Neural cell (in vitro differentiated cells): ENCODE measurements at regions not wholly inside any gene's neighbourhood (a gene's known extent, or its start where the extent isn't known, plus 50 kb on each side); places are given as distances from the start of the nearest gene placed in this dataset.

Experiments used
- H2AFZ ChIP-seq: fragments of 200-600, 300-800 bp; sonication (generic), shearing (Covaris generic); 2 replicates; pipeline ENCODE4 v1.6.0; 2014; ENCODE audit warnings: low read depth, mild to moderate bottlenecking, antibody characterized with exemption, low read length, moderate library complexity
- H3F3A ChIP-seq: fragments of 200-600 bp; shearing (Covaris generic); 2 replicates; pipeline ENCODE4 v1.6.1; 2016; ENCODE audit warnings: mild to moderate bottlenecking, moderate library complexity, mixed read lengths, antibody characterized with exemption, low read length; ENCODE audit not compliant: insufficient read depth, poor library complexity, severe bottlenecking
- H3K27ac ChIP-seq: fragments of 200-600, 300-800 bp; sonication (generic), shearing (Covaris generic); 2 replicates; pipeline ENCODE4 v1.5.1; 2014; ENCODE audit warnings: mild to moderate bottlenecking, low read length, moderate library complexity
- H3K27me3 ChIP-seq: fragments of 300-800, 200-600 bp; sonication (generic), shearing (Covaris generic); 2 replicates; pipeline ENCODE4 v1.6.0; 2014; ENCODE audit warnings: mild to moderate bottlenecking, low read depth, low read length, moderate library complexity; ENCODE audit not compliant: insufficient read depth
- H3K36me3 ChIP-seq: fragments of 300-800, 200-600 bp; sonication (generic), shearing (Covaris generic); 2 replicates; pipeline ENCODE4 v1.5.1; 2014; ENCODE audit warnings: mild to moderate bottlenecking, antibody characterized with exemption, low read length, moderate library complexity; ENCODE audit not compliant: insufficient read depth
- H3K4me2 ChIP-seq: fragments of 300-800, 200-600 bp; sonication (generic), shearing (Covaris generic); 2 replicates; pipeline ENCODE4 v1.6.0; 2014; ENCODE audit warnings: mild to moderate bottlenecking, low read length
- H3K4me3 ChIP-seq: fragments of 300-800, 200-600 bp; sonication (generic), shearing (Covaris generic); 2 replicates; pipeline ENCODE4 v1.5.1; 2014; ENCODE audit warnings: mild to moderate bottlenecking, low read length, moderate library complexity
- H3K79me2 ChIP-seq: fragments of 200-600 bp; shearing (Covaris generic); replicated peaks from 2 replicates; pipeline ENCODE4 v1.6.0; 2014; ENCODE audit warnings: mild to moderate bottlenecking, low read length, moderate library complexity; ENCODE audit not compliant: insufficient read depth
- H3K9ac ChIP-seq: fragments of 300-800, 200-600 bp; sonication (generic), shearing (Covaris generic); 2 replicates; pipeline ENCODE4 v1.6.1; 2016; ENCODE audit warnings: mild to moderate bottlenecking, low read length, mixed read lengths
- H3K9me2 ChIP-seq: fragments of 200-600 bp; shearing (Covaris generic); 2 replicates; pipeline ENCODE4 v1.6.1; 2016; ENCODE audit warnings: mild to moderate bottlenecking, low read length, mixed read lengths; ENCODE audit not compliant: insufficient read depth
- H3K9me3 ChIP-seq: fragments of 200-600, 300-800 bp; sonication (generic), shearing (Covaris generic); 2 replicates; pipeline ENCODE4 v1.6.1; 2016; ENCODE audit warnings: mild to moderate bottlenecking, mixed run types, low read length, moderate library complexity, mixed read lengths
- H4K20me1 ChIP-seq: fragments of 200-600 bp; shearing (Covaris generic); 2 replicates; pipeline ENCODE4 v1.6.1; 2016; ENCODE audit warnings: mild to moderate bottlenecking, mixed run types; ENCODE audit not compliant: insufficient read depth
- CTCF ChIP-seq: fragments of 450-650 bp; IDR thresholded peaks from 2 replicates; pipeline ENCODE4 v1.5.1; 2014; ENCODE audit warnings: antibody characterized with exemption, mild to moderate bottlenecking, moderate library complexity; ENCODE audit not compliant: poor library complexity, severe bottlenecking
- EP300 ChIP-seq: fragments of 450-650 bp; conservative IDR thresholded peaks from 2 replicates; pipeline ENCODE4 v1.6.1; 2014; ENCODE audit warnings: antibody characterized with exemption, mild to moderate bottlenecking, moderate library complexity; ENCODE audit not compliant: poor library complexity, severe bottlenecking
- EZH2 ChIP-seq: fragments of 200-600, 300-800 bp; shearing (Covaris generic), sonication (generic); IDR thresholded peaks from 2 replicates; pipeline ENCODE4 v1.6.1; 2014; ENCODE audit warnings: antibody characterized with exemption, low read length, borderline replicate concordance, mild to moderate bottlenecking; ENCODE audit not compliant: insufficient read depth, poor library complexity, severe bottlenecking
- MXI1 ChIP-seq: fragments of 450-650 bp; conservative IDR thresholded peaks from 2 replicates; pipeline ENCODE4 v1.6.1; 2014; ENCODE audit warnings: antibody characterized with exemption, mild to moderate bottlenecking; ENCODE audit not compliant: poor library complexity, severe bottlenecking
- POLR2AphosphoS5 ChIP-seq: IDR thresholded peaks from 2 replicates; pipeline ENCODE4 v1.6.1; 2012
- RAD21 ChIP-seq: fragments of 450-650 bp; conservative IDR thresholded peaks from 2 replicates; pipeline ENCODE4 v1.6.1; 2014; ENCODE audit warnings: antibody characterized with exemption, mild to moderate bottlenecking, moderate library complexity
- REST ChIP-seq: IDR thresholded peaks from 2 replicates; pipeline ENCODE4 v1.6.1; 2012; ENCODE audit warnings: borderline replicate concordance
- SMC3 ChIP-seq: fragments of 450-650 bp; conservative IDR thresholded peaks from 2 replicates; pipeline ENCODE4 v1.6.1; 2014; ENCODE audit warnings: antibody characterized with exemption, mild to moderate bottlenecking, moderate library complexity; ENCODE audit not compliant: poor library complexity
- TAF1 ChIP-seq: IDR thresholded peaks from 2 replicates; pipeline ENCODE4 v1.6.1; 2012; ENCODE audit warnings: low read depth

DNA sequence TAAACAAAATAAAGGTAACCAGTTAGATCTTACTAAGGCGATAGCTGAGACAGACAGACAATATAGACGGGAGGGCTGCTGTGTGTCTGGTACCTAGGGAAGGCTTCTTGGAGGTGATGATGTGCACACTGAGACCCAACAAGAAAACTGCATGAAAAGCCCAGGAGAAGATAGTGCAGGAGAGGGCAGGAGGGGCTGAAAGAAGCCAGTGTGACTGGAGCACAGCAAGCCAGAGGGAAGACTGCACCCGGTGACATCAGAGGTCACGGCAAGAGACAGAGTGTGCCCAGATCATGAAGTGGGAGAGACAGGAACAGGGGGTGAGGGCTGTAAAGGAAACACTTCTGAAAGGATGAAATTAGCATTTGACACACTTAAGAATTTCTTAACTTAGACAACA lies 266.3 kb downstream of the BRD1 start (continued):
- TF ChIP-seq REST = no peak
- TF ChIP-seq RAD21 = no peak

- H3K79me2 ChIP-seq = no peaks in the 10 kb centered on the region
- H3K9me3 ChIP-seq = no peaks in the 10 kb centered on the region
- no peaks in the 10 kb centered on the region for H3K36me3 ChIP-seq
- H3K4me3 ChIP-seq = no peak overlapping the region
- no peak overlapping the region for H3K27ac ChIP-seq
- H3F3A ChIP-seq = no peaks in the 10 kb centered on the region
- no peak overlapping the region for H2AFZ ChIP-seq
- H3K9ac ChIP-seq = no peak overlapping the region
- H3K9me2 ChIP-seq = no peaks in the 10 kb centered on the region
- TF ChIP-seq CTCF (no peak), SMC3 (no peak), EZH2 (no peak), RAD21 (no peak)
- H4K20me1 ChIP-seq = no peaks in the 10 kb centered on the region
- H3K4me2 ChIP-seq = no peak overlapping the region
- H3K27me3 ChIP-seq = no peaks in the 10 kb centered on the region
Measured at GRCh38 chr22:49555526-49555925, 272.1 kb downstream of the BRD1 start.

- Histone ChIP-seq H3K36me3 (no peaks in the 10 kb centered on the region), H3K9me2 (no peaks in the 10 kb centered on the region), H3F3A (no peaks in the 10 kb centered on the region), H3K79me2 (no peaks in the 10 kb centered on the region), H2AFZ (no peak overlapping the region), H3K4me2 (no peak overlapping the region), H4K20me1 (no peaks in the 10 kb centered on the region), H3K27me3 (no peaks in the 10 kb centered on the region), H3K4me3 (no peak overlapping the region), H3K9me3 (no peaks in the 10 kb centered on the region), H3K9ac (no peak overlapping the region), H3K27ac (no peak overlapping the region)
- no peak for TF ChIP-seq EP300
Measured at GRCh38 chr22:49554741-49555140, 272.9 kb downstream of the BRD1 start.

GRCh38 chr22:49554296-49554625 lies 273.4 kb downstream of the BRD1 start:
- Histone ChIP-seq H4K20me1 (no peaks in the 10 kb centered on the region), H3K9me3 (no peaks in the 10 kb centered on the region), H3K27me3 (no peaks in the 10 kb centered on the region), H3K9ac (no peak overlapping the region), H2AFZ (no peak overlapping the region), H3K4me3 (no peak overlapping the region), H3F3A (no peaks in the 10 kb centered on the region), H3K27ac (no peak overlapping the region), H3K9me2 (no peaks in the 10 kb centered on the region), H3K4me2 (no peak overlapping the region), H3K36me3 (no peaks in the 10 kb centered on the region), H3K79me2 (no peaks in the 10 kb centered on the region)
- TF ChIP-seq MXI1 (no peak), CTCF (no peak), SMC3 (no peak), POLR2AphosphoS5 (no peak), EZH2 (no peak), EP300 (no peak), TAF1 (no peak), REST (no peak), RAD21 (no peak)
